Stimulated activated naive CD8-positive, alpha-beta T cell treated with anti-CD3 and anti-CD28 coated beads, Interleukin-15, Interleukin-2, amounts not matched to agents 100 ng/mL and 50 ng/mL, for 24 hours (primary cell): ENCODE measurements at regions not wholly inside any gene's neighbourhood (a gene's known extent, or its start where the extent isn't known, plus 50 kb on each side); places are given as distances from the start of the nearest gene placed in this dataset.

Source experiments
- H3K27ac Mint-ChIP-seq: one replicate; pipeline ENCODE4 v1.8.0; 2021; ENCODE audit warnings: mild to moderate bottlenecking, mixed read lengths
- H3K27me3 Mint-ChIP-seq: one replicate; pipeline ENCODE4 v1.8.0; 2021; ENCODE audit warnings: mixed read lengths
- H3K36me3 Mint-ChIP-seq: one replicate; pipeline ENCODE4 v1.8.0; 2021; ENCODE audit warnings: low read depth, mixed read lengths
- H3K4me1 Mint-ChIP-seq: one replicate; pipeline ENCODE4 v1.8.0; 2021; ENCODE audit warnings: low read depth, mixed read lengths
- H3K4me3 Mint-ChIP-seq: one replicate; pipeline ENCODE4 v1.8.0; 2021; ENCODE audit warnings: mild to moderate bottlenecking, mixed read lengths
- H3K9me3 Mint-ChIP-seq: one replicate; pipeline ENCODE4 v1.8.0; 2021; ENCODE audit warnings: mixed read lengths

DNA sequence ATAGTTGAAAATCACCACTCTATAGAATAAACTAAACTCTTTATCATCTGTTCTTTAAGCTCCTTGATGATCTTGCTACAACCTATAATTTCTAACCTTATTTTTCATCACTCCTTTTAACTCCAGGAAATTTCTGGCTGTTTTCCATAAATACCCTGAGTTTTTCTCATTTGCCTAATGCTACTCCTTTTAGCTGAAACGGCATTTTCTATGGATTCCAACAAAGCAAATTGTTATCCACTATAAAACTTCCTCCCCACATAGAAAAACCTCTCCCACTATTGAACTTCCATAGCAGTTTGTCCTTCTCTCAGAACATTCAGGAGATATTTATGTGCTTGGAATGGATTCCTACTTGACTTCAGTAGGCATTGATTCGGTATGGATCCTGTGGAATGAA, 122.8 kb downstream of the SLC41A2 start:
- Mint-ChIP-seq H3K27ac (no peak overlapping the region), H3K27me3 (no peaks in the 10 kb centered on the region), H3K9me3 (no peaks in the 10 kb centered on the region), H3K4me1 (no peaks in the 10 kb centered on the region), H3K36me3 (no peaks in the 10 kb centered on the region), H3K4me3 (no peak overlapping the region)

DNA sequence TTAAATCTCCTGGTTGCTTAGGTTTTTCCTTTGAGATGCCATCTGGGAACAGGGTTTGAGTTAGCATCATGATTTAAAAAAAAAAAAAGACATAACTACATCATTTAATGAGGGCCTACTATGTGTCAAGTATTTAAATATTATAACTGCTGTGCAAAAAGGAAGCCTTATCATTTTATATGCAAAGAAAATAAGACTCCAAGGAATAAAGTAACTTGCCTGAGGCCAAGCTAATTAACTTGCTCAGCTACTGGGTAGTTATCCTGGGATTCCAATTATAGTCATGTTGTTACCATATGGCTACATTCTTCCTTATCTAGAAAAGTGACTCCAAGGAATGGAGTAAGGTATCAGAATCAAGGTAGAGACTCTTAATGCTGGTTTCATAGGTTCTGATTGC, 123.5 kb downstream of the SLC41A2 start:
- H3K27ac Mint-ChIP-seq = no peak overlapping the region
- no peak overlapping the region for H3K4me3 Mint-ChIP-seq
- H3K9me3 Mint-ChIP-seq = no peaks in the 10 kb centered on the region
- no peaks in the 10 kb centered on the region for H3K36me3 Mint-ChIP-seq
- no peaks in the 10 kb centered on the region for H3K27me3 Mint-ChIP-seq
- H3K4me1 Mint-ChIP-seq = no peaks in the 10 kb centered on the region

DNA sequence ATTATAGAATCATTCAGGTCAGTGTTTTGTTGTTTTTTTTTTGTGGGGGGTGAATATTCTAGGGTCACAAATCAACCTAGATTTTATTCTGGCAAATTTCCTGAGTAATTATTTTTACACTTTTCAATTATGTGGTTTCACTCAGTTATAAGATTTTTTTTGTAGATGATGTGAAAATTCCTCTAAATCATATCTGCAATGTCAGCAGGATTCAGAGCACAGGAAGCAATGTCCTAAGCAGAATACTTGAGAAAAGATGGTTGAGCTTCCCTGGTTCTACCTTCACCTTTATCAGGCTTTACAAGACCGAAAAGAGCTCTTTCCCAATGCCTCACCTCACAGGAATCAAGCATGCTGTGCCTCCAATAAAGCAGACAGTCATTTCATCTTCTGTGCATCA, 124.3 kb downstream of the SLC41A2 start:
- no peaks in the 10 kb centered on the region for H3K9me3 Mint-ChIP-seq
- no peaks in the 10 kb centered on the region for H3K36me3 Mint-ChIP-seq
- no peaks in the 10 kb centered on the region for H3K4me1 Mint-ChIP-seq
- H3K27me3 Mint-ChIP-seq = no peaks in the 10 kb centered on the region
- H3K27ac Mint-ChIP-seq = no peak overlapping the region
- no peak overlapping the region for H3K4me3 Mint-ChIP-seq

DNA sequence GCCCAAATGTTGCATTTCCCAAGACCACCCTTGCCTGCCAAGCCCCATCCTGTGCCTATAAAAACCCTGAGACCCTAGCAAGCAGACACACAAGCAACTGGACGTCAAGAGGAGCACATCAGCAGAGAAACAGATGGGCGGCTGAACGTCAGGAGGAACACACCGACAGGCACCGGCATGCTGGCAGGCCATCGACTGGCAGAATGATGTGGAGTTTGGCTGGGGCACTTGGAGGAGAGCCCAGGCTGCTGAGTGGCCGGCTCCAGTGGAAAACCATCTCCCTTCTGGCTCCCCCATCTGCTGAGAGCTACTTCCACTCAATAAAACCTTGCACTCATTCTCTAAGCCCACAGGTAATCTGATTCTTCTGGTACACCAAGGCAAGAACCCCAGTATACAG, 130.1 kb downstream of the SLC41A2 start:
- H3K36me3 Mint-ChIP-seq = no peaks in the 10 kb centered on the region
- no peak overlapping the region for H3K27ac Mint-ChIP-seq
- no peak overlapping the region for H3K4me3 Mint-ChIP-seq
- H3K4me1 Mint-ChIP-seq = no peaks in the 10 kb centered on the region
- peaks cover 11% of the 10 kb centered on the region for H3K9me3 Mint-ChIP-seq
- no peaks in the 10 kb centered on the region for H3K27me3 Mint-ChIP-seq

GRCh38 chr12:104827587-104827986, 130.5 kb downstream of the SLC41A2 start:
- no peaks in the 10 kb centered on the region for H3K36me3 Mint-ChIP-seq
- no peak overlapping the region for H3K27ac Mint-ChIP-seq
- H3K27me3 Mint-ChIP-seq = no peaks in the 10 kb centered on the region
- peaks cover 11% of the 10 kb centered on the region for H3K9me3 Mint-ChIP-seq
- H3K4me3 Mint-ChIP-seq = no peak overlapping the region
- no peaks in the 10 kb centered on the region for H3K4me1 Mint-ChIP-seq

GRCh38 chr12:104825408-104825807, 132.7 kb downstream of the SLC41A2 start:
- Mint-ChIP-seq H3K27me3 (no peaks in the 10 kb centered on the region), H3K4me1 (no peaks in the 10 kb centered on the region), H3K4me3 (no peak overlapping the region), H3K27ac (no peak overlapping the region), H3K9me3 (peaks cover 11% of the 10 kb centered on the region), H3K36me3 (no peaks in the 10 kb centered on the region)

DNA sequence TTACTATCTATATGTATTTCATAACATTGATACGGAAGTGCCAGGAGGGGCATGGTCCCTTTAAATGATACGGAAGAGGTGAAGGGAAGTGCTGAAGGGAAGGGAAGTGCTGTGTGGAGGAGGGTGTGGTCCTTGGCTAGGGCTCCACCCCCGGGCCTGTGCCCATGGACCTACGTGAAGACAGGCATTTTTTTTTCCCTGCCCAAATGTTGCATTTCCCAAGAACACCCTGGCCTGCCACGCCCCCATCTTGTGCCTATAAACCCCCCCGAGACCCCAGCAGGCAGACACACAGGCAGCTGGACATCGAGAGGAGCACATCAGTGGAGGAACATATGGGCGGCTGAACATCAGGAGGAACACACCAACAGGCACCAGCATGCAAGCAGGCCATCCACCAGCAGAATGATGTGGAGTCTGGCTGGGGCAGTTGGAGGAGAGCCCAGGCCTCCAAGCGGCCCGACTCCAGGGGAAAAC, 134.1 kb downstream of the SLC41A2 start:
- H3K9me3 Mint-ChIP-seq = peaks cover 11% of the 10 kb centered on the region
- H3K36me3 Mint-ChIP-seq = no peaks in the 10 kb centered on the region
- H3K27ac Mint-ChIP-seq = no peak overlapping the region
- H3K4me3 Mint-ChIP-seq = no peak overlapping the region
- H3K4me1 Mint-ChIP-seq = no peaks in the 10 kb centered on the region
- H3K27me3 Mint-ChIP-seq = no peaks in the 10 kb centered on the region

DNA sequence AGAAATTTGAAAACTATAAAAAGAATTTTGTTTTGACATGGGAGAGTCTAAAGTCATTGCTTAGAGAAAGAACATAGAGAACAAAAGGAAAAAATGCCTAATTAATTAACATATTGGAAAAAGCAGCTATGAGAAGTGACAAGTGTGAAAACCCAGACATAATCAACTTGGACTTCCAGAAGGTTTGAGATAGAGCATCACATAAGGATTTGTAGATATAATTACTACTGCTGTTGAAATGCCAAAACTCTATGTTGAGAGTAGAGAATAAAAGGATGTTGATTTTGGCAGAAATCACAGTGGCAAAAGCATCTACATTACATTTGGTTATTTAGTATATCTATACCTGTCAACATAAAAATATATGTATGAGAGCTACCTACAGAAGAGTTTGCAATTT, 135.1 kb downstream of the SLC41A2 start:
- Mint-ChIP-seq H3K4me3 (no peak overlapping the region), H3K27ac (no peak overlapping the region), H3K36me3 (no peaks in the 10 kb centered on the region), H3K9me3 (peaks cover 11% of the 10 kb centered on the region), H3K4me1 (no peaks in the 10 kb centered on the region), H3K27me3 (no peaks in the 10 kb centered on the region)

DNA sequence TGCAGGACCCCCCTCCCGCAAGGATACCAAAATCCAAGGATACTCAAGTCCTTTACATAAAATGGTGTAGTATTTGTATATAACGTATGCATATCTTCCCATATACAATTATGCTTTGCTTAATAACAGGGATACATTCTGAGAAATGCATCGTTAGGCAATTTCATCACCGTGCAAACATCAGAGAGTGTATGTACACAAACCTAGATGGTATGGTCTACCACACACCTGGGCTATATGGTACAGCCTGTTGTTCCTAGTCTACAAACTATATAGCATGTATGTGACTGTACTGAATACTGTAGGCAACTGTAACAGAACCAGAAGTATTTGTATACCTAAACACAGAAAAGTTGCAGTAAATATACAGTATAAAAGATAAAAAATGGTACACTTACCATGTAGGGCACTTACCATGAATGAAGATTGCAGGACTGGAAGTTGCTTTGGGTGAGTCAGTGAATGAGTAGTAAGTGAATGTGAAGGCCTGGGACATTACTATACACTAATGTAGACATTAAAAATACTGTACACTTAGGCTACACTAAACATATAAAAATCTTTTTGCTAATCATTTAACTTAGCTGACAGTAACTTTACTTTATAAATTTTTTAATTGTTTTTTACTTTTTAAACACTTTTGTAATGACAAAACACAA, 141.1 kb downstream of the SLC41A2 start:
- H3K4me3 Mint-ChIP-seq = no peak overlapping the region
- H3K27ac Mint-ChIP-seq = no peak overlapping the region
- H3K4me1 Mint-ChIP-seq = no peaks in the 10 kb centered on the region
- H3K9me3 Mint-ChIP-seq = no peaks in the 10 kb centered on the region
- no peaks in the 10 kb centered on the region for H3K36me3 Mint-ChIP-seq
- no peaks in the 10 kb centered on the region for H3K27me3 Mint-ChIP-seq

DNA sequence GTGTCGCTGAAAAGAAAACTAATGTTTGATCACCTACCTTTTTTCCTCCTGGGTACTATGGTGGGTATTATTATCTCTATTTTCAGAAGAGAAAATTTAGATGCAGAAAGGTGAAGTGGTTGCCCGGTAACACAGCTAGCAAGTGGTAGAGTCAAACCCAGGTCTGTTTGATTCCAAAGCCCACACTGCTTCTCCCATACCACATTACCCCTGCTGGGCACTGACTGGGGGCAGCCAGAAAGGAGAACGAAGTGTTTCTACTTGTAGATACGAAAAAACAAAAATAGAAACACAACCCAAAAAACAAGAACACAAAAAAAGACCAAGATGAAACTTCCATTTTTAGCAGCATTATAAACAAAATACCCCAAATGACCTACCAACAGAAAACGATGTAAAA, 142.2 kb downstream of the SLC41A2 start:
- Mint-ChIP-seq H3K27ac (no peak overlapping the region), H3K27me3 (no peaks in the 10 kb centered on the region), H3K4me1 (no peaks in the 10 kb centered on the region), H3K4me3 (no peak overlapping the region), H3K36me3 (no peaks in the 10 kb centered on the region), H3K9me3 (no peaks in the 10 kb centered on the region)

GRCh38 chr12:104814944-104815343, 143.1 kb downstream of the SLC41A2 start:
- Mint-ChIP-seq H3K27me3 (no peaks in the 10 kb centered on the region), H3K36me3 (no peaks in the 10 kb centered on the region), H3K4me3 (no peak overlapping the region), H3K27ac (no peak overlapping the region), H3K9me3 (no peaks in the 10 kb centered on the region), H3K4me1 (peaks cover 2% of the 10 kb centered on the region)
